Islet of Langerhans (tissue), 1 donor: ENCODE measurements at regions not wholly inside any gene's neighbourhood (a gene's known extent, or its start where the extent isn't known, plus 50 kb on each side); places are given as distances from the start of the nearest gene placed in this dataset.

ENCODE experiments used
- FAIRE-seq: peaks from one replicate; lab custom pipeline; 2011; peaks lifted over from hg19 to GRCh38; lab: Jason Lieb, UNC

DNA sequence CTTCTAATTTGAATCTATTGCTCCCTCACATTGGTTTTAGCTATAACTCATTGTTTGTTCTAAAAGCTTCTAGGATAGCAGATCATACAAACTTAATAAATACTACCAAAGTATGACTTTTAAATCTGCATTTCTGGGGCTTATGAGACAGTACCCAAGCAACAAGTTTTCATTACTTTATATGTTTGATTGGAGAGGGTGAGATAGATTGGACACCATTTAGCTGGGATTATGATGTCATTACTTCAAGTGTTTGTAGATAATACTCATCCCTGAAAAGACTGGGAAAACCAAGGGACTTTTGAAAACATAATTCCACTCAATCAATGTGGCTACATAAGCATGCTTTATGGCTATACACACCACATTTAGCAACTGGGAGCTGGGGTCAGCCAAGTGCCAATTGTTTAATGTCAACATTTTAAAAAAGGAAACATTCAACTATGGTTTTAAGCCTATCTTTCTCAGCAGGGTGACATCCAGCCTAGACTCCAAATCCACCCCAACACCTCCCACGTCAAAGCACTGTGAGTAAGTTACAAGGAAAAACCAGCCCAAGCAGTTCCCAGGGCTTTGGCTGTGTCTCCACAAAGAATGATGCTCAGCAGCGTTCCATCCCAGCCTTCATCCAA is 119.9 kb downstream of the ETAA1 start:
- FAIRE-seq: no peak

DNA sequence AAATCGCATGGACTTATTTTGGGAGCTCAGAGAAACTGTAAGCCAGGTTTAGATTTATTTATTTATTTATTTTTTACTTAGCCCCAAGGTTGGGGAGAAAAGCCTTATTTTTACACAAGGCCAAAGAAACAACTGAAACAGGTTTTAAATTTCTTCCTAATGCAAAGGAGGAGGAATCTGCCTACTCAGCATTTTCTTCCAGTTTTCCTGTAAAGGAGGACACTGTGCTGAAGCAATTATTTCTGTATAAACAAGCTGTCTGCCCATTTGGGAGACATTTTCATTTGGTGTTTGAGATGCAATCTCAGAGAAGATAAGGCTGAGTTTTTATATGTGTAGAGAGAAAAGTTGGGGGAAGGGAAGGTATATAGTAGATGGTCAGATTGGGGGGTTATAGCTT is 125.0 kb downstream of the ETAA1 start:
- no peak for FAIRE-seq

DNA sequence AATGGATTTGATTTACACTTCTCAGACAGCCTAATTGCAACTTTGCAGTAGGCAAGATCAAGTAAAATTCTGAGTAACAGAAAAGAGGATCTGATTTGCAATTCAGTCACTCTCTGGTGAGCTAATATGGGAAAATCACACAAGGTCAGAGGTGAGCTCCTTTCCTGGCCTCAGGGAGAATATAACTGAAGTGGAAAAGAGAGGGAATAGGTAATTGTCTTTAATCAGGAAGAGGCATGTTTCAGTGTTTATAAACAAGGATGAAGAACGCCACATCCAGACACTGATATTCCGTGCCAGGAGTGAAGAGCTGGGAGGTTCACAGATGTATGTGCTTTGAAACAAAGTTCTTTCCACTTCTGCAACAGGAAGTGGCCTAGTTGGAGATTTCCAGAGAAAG is 127.1 kb downstream of the ETAA1 start:
- FAIRE-seq: no peak

DNA sequence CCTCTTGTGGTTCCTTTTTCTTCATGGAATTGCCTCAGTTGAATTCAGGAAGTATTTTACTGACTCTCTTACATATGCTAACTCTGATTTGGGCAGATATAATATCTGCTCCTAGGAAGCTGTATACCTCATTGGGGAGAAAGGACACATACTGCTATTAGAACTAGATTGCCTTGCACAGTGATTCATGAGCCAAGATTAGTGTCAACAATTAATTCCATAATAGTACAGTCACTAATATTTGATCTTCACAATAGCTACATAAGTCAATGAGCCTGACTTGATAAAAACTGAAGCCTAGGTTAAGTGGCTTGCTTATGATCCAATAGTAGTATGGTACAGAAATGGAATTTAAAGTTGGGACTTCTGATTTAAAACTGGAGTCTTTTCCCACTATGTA is 127.6 kb downstream of the ETAA1 start:
- no peak for FAIRE-seq

DNA sequence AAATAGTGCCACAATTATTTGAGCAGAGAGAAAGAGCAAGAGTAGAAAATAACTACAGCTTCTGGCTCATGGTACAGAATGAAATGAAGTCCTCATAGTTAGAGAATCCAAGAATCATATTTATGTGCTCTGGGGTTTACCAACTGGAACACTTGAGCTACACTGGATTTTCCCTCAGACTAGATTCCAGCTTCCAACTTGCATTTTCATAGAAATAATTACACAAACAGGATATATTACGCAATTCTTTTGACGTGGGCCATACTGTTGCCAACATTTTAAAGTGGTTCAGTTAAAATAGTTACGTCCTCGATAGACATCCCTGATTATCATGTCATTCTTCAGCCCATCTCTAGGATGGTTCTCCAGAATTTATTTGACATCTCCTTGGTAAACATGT is 129.2 kb downstream of the ETAA1 start:
- no peak for FAIRE-seq

DNA sequence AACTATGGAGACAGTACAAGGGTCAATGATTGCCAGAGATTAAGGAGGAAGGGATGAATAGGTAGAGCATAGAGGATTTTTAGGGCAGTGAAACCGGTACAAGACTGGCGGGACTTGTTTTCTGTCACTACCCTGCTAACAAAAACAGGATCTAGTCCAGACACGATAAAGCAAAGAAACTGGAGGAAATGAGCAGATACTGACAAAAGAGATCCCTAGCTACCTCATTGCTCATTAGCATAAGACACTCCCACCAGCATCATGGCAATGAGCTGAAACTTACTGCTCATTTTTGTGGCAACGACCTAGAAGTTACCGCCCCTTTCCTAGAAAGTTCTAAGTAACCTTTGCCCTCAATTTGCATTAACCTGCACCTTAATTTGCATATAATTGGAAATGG is 131.2 kb downstream of the ETAA1 start:
- FAIRE-seq: no peak

DNA sequence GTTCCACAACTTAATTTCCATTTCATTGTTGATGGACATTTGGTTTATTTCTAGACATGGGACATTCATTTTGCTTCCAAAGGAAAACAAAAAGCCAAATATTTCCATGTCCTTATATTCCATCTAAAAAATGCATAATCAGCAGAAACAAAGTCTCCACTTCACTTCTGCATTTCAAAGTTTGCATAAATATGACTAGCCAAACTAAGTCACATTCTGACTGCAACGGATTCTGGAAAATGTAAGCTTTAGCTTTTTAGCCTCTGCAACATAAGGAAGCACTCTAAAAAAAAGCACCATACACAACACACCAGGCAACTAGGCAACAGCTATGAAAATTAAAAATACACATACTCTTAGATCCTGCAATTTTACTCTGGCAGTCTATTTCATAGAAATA is 135.3 kb downstream of the ETAA1 start:
- FAIRE-seq: no peak

DNA sequence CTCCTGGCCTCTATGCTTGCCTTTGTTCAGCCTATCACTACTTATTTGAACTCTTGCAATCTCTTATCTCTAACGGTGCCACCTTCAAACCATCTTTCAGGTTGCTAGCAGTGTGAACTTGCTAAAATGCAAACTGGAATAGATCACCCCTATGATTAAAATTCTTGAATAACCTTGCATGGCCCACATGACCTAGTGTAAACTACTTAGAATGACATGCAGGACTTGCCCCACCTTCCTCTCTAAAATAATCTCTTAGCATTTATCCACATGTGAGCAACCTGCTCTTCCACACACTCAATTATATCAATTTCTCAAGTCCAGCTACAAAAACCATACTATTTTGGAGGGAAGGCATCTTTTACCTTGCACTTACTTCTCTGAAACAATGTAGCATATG is 137.6 kb downstream of the ETAA1 start:
- no peak for FAIRE-seq

DNA sequence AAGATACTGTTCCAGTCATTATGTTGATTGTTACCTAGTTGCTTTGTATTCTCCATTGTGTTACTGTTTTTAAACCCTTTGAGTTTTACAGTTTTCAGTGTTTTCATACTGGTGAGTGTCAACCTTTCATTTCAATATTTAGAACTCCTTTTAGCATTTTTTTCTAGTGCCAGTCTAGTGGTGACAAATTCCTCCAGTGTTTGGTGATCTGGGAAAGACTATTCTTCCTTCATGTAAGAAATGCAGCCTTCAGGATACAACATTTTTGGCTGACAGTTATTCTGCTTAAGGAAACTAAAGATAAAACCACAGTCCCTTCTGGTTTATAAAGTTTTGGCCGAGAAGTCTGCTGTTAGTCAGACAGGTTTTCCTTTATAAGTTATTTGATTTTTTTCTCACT is 143.8 kb downstream of the ETAA1 start:
- FAIRE-seq: no peak

DNA sequence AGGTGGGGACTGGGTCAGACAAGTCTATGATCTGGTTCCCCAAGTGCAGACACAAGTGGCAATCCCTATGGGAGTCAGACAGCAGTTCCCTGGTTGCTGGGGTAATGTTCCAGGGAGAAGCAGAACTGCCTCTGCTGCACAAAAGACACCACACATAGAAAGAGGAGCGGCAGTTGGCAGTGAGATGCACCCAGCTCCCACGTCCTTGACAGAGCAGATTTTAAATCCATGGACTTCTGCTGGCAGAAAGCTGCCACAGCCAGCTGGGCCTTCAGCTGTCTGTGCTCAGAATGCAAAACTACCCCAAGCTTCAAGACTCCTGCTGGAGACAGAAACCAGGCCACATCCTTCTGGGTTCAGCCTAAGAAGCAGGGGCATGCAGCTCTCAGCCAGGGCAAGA is 147.2 kb downstream of the ETAA1 start:
- no peak for FAIRE-seq

DNA sequence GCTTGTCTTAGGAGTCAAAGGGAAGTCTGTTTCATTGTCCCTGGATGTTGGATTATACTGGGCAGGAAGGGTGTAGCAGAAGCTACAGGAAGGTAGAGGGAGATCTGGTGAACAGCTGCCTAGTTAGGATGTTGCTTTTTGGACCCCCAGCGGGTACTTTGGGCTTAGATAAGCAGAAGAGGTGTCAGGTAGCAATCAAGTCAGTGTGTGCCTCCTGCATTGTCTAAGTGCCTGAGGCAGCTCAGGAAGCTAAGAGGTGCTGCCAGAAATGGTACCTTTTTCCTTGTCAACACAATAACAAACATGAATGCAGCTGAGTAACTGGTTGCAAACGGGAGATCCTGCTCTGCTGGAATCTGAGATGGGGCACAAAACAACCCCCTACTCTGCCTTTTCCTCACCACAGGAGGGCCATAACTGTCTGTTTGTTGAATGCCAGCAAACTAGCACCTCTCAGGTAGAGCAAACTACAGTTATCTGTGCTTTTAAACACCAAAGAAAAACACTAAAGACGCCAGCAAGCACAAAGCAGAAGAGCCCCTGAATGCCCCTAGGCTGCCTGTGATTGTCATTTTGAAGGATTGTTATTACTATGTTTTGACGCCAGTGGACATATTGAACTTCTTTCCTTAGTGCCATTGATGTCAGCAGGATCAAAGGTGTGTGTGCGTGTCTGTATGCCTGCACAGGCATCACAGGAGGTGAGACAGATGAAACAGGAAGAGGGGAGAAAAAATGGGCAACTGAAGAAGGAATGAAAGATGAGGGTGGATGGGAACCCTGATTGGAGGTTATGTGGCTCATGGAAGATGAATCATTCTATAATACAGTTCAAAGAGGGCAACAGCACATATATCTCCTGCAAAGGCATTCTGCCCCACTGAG is 151.4 kb downstream of the ETAA1 start:
- no peak for FAIRE-seq

DNA sequence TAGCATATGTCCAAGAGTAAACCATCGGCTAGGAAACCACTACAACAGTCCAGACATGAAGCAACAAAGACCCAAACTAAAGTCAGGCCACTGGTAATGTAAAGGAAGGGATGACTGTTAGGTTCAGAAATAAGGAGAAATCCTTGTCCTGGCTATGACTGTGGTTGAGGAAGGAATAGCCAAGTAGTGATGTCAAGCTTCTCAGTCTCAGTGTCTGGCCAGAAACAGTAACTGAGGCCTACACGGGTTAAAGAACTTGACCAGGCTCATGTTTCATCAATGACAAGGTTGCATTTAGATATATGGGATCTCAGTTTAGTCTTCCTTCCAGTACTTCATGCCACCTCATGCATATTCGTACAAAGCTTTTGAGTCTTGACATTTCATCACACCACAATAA is 162.0 kb downstream of the ETAA1 start:
- no peak for FAIRE-seq

DNA sequence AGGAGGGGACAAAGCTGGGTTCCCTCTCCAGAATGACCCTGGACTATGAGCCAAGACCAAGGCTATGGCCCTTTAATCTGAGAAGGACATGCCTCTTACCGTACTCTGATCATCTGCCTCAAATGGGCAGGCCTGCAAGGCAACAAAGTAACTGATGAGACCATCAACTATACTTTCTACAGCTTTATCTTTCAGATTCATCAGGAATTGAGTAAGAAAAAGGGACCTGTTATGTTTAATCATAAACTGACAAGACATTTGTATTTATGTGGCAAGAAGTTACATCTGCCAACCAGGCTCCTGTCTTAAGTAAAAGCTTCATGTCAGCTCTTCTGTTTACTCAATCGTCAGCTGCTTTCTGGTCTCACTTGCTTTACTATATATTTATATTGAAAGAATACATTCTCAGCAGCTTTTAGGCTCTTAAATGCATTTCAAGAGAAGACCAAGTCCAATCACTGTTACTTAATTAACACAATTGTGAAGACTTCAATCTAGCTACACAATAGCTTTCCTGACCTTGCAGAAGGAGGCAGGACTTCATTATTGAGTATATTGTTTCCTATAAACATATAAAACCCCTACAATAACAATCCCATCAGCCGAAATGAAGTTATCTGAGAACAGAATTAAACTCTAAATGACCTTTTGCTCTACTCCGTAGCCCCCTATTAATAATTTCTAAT is 163.8 kb downstream of the ETAA1 start:
- no peak for FAIRE-seq

DNA sequence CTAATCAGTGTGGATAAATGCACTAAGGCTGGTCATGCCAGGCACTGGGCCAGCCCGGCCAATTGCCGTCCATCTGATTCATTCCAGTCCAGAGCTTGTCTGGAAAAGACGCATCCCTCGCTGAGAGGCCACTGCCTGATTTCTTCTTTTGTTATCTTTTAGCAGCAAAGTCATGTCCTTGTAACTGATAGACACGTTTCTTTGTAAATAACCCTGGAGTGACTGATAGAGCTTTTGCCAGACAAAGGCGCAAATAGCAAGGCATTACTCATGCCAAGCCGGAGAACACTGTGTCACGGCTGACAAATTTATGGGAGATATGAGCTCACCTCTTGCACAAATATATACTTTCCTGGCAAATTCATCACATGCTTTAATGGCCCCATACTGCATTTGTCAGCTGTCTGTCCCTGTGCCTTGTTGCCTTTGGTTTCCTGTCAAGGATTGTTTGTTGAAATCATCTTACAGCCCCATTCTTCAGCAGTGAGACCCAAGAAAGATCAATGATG is 164.4 kb downstream of the ETAA1 start:
- FAIRE-seq: peak; percentile 56

DNA sequence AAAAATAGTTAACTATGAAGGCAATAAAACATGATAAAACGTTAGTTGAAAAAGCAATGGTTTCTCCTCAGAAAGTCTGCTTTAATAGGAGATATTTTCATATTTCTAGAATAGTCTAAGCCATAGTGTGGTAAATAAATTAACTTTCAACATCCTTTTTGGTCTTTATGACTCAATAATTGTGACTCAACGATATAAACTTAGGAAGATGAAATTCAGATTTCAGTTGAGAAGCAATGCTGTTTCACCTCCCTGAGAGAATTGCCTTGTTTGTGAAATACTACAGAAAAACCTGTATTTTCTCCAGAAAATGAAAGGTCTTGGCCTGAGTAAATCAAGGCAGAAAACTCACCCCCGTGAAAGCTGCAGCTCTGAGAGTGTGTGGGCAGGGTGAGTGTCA is 166.9 kb downstream of the ETAA1 start:
- no peak for FAIRE-seq

DNA sequence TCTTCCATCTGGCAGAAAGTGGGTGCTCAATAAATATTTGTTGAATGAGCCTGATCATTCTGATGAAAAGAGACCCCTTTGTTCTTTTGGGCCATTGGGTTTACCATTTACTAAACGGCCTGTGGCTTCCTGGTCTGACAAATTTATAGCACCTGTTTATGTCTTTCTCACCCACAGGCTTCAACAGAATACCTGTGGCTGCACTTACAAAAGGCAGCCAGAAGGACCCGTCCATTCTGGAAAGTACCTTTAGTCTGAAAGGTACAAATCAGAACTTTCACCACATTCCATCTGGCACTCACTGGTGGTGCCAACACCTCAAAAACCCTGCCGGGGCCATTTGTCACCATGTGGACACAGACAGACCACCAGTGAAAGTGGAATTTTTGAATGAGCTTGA is 167.5 kb downstream of the ETAA1 start:
- no peak for FAIRE-seq

DNA sequence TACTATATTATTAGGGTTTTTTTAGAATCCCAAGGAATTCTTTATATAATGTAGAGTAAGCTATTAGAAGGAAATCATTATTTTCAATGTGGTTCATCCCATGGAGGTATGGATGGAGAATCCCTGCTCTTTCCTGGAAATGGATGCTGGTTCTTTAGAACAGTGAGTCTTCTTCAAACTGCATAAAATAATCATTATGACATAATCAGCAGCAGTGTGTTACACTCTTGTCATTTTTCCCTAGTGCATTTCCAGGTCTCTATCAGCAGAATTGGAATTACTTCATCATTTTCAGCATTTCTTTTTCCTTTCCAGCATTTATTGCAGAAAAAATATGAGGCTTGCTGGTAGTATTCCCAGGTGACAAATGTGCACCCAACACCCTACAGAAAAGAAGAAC is 168.1 kb downstream of the ETAA1 start:
- no peak for FAIRE-seq

DNA sequence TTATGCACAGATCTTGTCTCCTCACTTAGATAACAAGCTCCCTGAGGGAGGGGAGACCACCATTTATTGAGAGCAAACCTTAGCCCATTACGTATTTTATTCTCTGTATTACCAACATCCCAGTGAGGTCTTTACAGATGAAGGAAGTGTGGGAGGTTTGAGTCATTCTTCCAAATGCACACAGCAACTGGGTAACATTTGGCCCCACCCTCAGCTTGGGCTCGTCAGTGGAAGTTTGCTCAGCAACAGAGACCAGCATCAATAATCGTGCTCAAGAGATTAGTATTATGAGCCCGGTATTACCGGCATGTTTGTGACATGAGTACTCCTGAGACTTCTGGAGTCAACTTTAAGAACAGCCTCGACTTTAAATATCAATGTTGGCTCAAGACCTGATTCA is 168.6 kb downstream of the ETAA1 start:
- no peak for FAIRE-seq

DNA sequence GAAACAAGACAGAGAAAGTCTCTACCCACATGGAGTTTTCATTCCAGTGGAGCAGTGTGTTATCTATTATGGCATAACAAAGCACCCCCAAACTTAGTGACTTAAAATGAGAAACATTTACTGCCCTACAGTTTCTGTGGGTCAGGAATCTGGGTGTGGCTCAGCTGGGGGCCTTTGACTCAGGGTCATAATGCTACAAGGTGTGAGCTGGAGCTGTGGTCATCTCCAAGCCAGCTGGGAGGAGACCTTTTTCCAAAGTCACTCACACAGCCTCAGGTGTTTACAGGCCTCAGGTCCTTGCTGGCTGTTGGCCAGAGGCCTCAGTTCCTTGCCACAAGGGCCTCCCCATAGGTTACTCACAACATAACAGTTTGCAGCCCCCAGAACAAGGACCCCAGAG is 169.2 kb downstream of the ETAA1 start:
- FAIRE-seq: no peak

DNA sequence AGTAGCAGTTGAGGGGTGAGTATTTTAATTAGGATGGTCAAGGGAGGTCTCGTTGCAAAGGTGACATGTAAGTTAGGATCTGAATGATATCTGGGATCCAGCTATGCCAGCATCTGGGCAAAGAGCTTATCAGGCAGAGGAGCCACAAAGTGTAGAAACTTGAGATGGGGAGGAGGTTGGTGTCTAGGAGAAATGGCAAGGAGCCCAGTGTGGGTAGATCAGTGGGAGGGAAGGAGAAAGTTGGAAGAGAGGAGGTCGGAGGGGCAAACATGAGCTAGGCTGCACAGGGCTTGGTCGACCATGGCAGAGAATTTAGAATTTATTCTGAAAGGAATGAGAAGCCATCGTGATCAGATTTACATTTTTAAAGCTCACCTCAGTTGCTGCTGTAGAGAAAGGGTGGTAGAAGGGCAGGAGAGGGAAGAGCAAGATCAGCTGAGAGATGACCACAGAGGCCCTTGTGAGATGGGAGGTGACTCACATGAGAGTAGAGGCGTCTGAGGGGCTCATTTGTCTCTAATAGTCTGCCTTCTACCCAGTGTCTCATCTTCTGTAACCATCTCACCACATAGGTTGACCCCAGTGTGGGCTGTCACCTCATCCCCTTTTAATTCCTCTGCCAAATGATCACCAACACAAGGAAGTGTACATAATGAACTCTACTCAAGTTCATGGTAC is 170.0 kb downstream of the ETAA1 start:
- FAIRE-seq: no peak

DNA sequence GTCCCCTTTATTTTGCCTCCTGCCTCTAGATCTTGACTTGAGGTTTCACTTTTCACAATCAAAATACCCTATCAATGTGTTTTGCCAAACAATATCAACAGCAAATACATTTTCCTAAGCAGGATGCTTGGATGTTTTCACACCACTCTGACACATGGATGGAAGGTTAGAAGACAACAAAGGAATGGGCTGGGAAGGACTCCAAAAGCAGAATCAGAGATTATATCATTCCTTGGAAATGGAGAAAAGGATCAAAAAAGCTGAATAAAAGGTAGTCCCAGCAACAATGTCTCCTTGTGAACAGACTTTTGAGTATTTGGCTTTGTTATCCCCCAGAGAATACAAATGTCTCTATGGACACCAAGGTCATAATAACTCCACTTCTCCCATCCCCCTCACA is 170.8 kb downstream of the ETAA1 start:
- no peak for FAIRE-seq

DNA sequence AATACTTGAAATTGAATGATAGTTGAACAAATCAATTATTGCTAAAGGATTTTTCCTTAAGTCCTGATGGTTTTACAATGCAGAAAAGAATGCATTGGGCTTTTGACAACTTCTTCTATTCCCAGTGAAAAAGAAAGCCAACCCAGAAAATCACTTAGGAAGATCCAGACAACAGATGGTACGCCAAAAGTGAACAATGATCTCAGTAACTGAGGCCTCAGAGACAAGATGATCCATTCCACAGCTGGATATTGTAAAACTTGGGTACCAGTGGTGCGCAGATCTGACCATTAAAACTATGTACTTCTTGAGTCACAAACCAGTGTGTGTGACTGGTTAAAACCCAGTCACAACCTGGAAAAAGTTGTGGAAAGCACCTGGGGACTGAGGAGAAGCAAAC is 173.5 kb downstream of the ETAA1 start:
- no peak for FAIRE-seq
